ENCODE measurements at regions not wholly inside any gene's neighbourhood (a gene's known extent, or its start where the extent isn't known, plus 50 kb on each side); places are given as distances from the start of the nearest gene placed in this dataset.

DNA sequence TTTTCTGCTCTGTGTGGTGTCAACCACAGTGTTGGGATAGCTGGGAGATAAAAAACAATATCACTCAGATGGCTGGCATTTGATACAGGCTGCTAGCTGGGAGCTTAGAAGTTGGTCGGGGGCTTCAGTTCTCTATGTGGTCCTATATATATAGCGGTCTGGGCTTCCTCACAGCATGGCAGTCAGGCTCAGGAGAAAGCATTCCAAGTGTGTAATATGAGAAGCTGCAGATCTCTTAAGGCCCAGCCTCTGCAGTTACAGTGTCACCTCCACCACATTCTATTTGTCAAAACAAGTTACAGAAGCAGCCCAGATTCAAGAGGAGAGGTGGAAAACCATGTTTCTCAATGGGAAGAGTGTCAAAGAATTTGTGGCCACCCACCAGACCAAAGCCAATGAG, 108.1 kb upstream of the NIPBL start:
- H3K4me3 ChIP-seq (ENCODE audit: low read depth, low read length) = no peak overlapping the region
- TF ChIP-seq, protein P1, sequence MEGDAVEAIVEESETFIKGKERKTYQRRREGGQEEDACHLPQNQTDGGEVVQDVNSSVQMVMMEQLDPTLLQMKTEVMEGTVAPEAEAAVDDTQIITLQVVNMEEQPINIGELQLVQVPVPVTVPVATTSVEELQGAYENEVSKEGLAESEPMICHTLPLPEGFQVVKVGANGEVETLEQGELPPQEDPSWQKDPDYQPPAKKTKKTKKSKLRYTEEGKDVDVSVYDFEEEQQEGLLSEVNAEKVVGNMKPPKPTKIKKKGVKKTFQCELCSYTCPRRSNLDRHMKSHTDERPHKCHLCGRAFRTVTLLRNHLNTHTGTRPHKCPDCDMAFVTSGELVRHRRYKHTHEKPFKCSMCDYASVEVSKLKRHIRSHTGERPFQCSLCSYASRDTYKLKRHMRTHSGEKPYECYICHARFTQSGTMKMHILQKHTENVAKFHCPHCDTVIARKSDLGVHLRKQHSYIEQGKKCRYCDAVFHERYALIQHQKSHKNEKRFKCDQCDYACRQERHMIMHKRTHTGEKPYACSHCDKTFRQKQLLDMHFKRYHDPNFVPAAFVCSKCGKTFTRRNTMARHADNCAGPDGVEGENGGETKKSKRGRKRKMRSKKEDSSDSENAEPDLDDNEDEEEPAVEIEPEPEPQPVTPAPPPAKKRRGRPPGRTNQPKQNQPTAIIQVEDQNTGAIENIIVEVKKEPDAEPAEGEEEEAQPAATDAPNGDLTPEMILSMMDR (IDR thresholded peaks at IDR 0.05; ENCODE audit: insufficient read depth, low read depth, low read length) = no peak
- ChIA-PET POLR2A (no interaction called here), CTCF (no interaction called here)
- no peaks in the 10 kb centered on the region for H3K36me3 ChIP-seq (ENCODE audit: control insufficient read depth, insufficient read depth, low read length)
- no peaks in the 10 kb centered on the region; the same call in 1 of the 2 replicates for H3K27me3 ChIP-seq (ENCODE audit: control insufficient read depth, insufficient read depth, low read length)
- DNase-seq (ENCODE audit: low read depth) = no peak

DNA sequence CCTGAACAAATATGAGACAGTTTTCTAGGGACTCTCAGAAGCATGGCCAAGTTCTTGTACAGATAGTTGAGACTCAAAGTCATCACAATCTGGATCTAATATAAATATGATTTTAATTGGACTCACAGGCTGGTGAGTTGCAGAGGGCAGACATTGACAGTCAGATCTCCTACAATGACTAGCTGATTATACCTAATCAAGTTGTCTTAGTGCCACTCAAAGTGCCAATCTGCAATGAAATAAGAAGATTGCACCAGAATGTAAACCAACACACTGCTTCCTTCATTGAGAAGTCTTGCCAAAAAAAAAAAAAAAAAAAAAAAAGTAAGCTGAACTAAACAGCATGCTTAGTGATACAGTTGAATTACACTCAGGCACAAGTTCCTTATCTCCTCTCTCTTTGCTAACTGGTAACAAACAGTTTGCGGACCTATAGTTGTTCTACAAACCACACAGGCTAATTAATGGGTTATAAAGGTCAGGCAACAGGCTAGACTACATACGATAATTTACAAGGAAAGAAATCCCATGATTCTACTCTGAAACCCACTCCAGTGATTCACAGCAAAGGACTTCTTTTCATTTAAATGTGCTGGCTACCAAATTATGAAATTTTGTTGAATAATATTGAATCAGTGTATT, 107.3 kb upstream of the NIPBL start:
- no peak for DNase-seq (ENCODE audit: low read depth)
- no peaks in the 10 kb centered on the region for H3K36me3 ChIP-seq (ENCODE audit: control insufficient read depth, insufficient read depth, low read length)
- CTCF ChIA-PET = no interaction called here
- TF ChIP-seq, protein P1 (IDR thresholded peaks at IDR 0.05; ENCODE audit: insufficient read depth, low read depth, low read length) = no peak
- no peaks in the 10 kb centered on the region; the same call in 1 of the 2 replicates for H3K27me3 ChIP-seq (ENCODE audit: control insufficient read depth, insufficient read depth, low read length)
- POLR2A ChIA-PET = no interaction called here
- no peak overlapping the region for H3K4me3 ChIP-seq (ENCODE audit: low read depth, low read length)

DNA sequence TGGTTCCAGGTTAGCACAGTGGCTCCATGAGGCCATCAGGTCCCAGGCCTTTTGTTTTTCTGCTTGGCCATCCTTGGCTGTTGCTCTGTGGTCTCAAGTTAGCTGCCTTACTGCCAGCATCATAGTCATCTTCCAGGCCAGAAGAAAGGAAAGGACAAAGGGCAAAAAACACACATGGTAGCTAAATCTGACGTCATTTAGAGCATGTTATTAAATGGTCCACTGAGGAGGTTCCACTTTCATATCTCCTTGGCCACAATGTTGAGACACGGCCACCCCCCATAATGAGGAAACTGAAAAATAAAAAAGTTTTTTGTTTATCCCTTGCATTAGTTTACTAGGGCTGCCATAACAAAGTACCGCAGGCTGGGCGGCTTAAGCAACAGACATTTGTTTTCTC, 106.4 kb upstream of the NIPBL start:
- Histone ChIP-seq H3K4me3 (ENCODE audit: low read depth, low read length) (no peak overlapping the region), H3K27me3 (ENCODE audit: control insufficient read depth, insufficient read depth, low read length) (no peaks in the 10 kb centered on the region; the same call in 1 of the 2 replicates), H3K36me3 (ENCODE audit: control insufficient read depth, insufficient read depth, low read length) (no peaks in the 10 kb centered on the region)
- TF ChIP-seq, protein P1 (IDR thresholded peaks at IDR 0.05; ENCODE audit: insufficient read depth, low read depth, low read length) = no peak
- no peak for DNase-seq (ENCODE audit: low read depth)
- ChIA-PET CTCF (no interaction called here), POLR2A (no interaction called here)

DNA sequence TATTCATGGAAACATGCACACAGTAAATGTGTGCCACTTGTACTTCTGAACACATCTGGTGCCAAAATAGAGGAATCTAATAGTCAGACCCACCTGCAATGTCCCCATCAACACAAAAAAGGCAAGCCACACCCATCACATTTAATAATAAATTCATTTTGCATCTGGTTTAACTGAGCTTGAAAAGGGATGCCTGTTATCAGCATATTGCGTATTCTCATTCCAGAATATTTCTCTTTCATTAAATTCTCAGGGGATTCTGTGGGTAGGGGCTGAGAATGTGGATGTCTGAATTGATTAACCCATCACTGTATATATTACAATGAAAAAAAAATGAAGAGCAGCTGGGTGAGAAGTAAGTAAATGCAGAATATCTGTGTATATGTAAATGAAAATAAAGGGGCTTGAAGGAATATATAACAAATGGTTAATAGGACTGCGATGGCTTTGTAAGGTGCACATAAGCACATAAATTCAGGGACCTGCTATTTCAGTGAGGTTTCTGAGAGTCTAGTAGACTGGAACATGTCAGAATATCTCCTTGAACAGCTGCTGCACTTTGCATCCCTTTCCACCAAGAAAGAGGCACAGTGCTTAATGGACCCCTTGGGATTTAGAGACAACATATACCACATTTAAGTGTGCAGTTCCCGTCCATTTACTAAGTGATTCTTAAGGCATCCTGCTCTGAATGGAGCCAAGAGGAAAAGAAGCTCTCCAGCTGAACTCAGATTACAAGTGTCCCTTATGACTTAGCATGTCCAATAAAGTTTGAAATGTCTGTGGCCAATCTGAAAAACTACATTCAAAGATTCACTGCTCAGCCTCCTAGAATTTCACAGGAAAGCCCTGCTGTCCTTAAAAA, 104.1 kb upstream of the NIPBL start:
- DNase-seq (ENCODE audit: low read depth) = no peak
- H3K27me3 ChIP-seq (ENCODE audit: control insufficient read depth, insufficient read depth, low read length) = no peaks in the 10 kb centered on the region; the same call in 1 of the 2 replicates
- ChIA-PET POLR2A (no interaction called here), CTCF (no interaction called here)
- H3K36me3 ChIP-seq (ENCODE audit: control insufficient read depth, insufficient read depth, low read length) = no peaks in the 10 kb centered on the region
- no peak overlapping the region for H3K4me3 ChIP-seq (ENCODE audit: low read depth, low read length)
- TF ChIP-seq, protein P1 (IDR thresholded peaks at IDR 0.05; ENCODE audit: insufficient read depth, low read depth, low read length) = no peak

DNA sequence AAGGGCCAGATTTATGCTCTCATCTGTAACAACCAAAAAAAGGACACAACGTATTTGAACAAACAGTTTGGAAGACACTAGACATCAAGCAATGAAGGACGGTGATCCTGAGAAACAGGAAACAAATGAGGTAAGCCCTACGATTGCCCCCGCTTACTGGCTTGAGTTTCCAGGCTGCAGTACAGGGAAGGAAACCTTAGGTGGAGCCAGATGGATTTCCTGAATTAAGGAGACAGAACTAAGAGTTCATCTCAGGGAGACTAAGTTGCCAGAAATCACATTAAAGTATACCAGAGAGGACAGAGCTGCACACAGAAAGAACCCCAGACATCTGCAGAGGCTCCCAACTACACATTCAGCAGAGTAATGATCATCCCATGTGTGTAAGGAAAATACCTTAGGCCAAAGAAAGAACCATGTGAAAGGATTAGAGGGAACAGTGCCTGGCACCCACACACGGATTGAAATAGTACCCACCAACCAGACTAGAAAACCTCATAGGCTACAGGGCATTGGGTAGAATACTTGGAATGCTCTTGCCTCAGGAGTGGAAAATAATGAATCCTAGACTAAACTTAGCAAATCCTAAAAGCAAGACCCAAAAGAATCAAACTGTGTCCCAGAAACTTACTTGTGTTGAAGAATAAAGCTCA, 99.3 kb upstream of the NIPBL start:
- TF ChIP-seq, protein P1 (IDR thresholded peaks at IDR 0.05; ENCODE audit: insufficient read depth, low read depth, low read length) = peak; percentile 52
- no peak overlapping the region for H3K4me3 ChIP-seq (ENCODE audit: low read depth, low read length)
- ChIA-PET POLR2A (no interaction called here), CTCF (interaction anchor here (0.6 to 1.7 kb wide), 5 partner anchors 9 to 231 kb away, joined by 3 to 6 read pairs (median 3); no protein-coding TSS in a partner anchor)
- no peak for DNase-seq (ENCODE audit: low read depth)
- H3K36me3 ChIP-seq (ENCODE audit: control insufficient read depth, insufficient read depth, low read length) = no peaks in the 10 kb centered on the region
- H3K27me3 ChIP-seq (ENCODE audit: control insufficient read depth, insufficient read depth, low read length) = no peaks in the 10 kb centered on the region

All from BJ (cell line).